Cardiac septum (tissue), 1 donor: ENCODE measurements at regions not wholly inside any gene's neighbourhood (a gene's known extent, or its start where the extent isn't known, plus 50 kb on each side); places are given as distances from the start of the nearest gene placed in this dataset.
"Not testable (repeated sequence)": the region's sequence is repeated elsewhere in the genome, so short reads cannot be mapped to it uniquely, and the experiment has no call there.

ENCODE experiments used
- DNase-seq: peaks from one replicate; pipeline ENCODE4 v3.0.0-alpha.2; 2020; ENCODE audit warnings: low spot score
- intact Hi-C: fragments of 100-400 bp; cut with DNase I; formaldehyde crosslinking; loops from one replicate; pipeline ENCODE4 v1.14.0; 2022
- donor health status: DM: no; HTN: no; CAD: no.

DNA sequence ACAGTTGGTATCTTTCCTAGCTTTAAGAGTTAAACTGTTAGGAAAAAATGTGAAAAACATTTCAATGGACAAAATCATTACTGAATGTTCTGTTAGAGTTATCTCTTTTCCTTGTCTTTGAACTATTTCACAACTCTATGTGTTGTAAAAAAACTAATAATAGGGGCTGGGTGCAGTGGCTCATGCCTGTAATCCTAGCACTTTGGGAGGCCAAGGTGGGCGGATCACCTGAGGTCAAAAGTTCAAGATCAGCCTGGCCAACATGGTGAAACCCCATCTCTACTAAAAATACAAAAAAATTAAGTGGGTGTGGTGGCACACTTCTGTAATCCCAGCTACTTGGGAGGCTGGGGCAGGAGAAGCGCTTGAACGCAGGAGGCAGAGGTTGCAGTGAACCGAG, 184.0 kb upstream of the P2RY1 start:
- intact Hi-C loops, DNase-seq: not testable (repeated sequence)

DNA sequence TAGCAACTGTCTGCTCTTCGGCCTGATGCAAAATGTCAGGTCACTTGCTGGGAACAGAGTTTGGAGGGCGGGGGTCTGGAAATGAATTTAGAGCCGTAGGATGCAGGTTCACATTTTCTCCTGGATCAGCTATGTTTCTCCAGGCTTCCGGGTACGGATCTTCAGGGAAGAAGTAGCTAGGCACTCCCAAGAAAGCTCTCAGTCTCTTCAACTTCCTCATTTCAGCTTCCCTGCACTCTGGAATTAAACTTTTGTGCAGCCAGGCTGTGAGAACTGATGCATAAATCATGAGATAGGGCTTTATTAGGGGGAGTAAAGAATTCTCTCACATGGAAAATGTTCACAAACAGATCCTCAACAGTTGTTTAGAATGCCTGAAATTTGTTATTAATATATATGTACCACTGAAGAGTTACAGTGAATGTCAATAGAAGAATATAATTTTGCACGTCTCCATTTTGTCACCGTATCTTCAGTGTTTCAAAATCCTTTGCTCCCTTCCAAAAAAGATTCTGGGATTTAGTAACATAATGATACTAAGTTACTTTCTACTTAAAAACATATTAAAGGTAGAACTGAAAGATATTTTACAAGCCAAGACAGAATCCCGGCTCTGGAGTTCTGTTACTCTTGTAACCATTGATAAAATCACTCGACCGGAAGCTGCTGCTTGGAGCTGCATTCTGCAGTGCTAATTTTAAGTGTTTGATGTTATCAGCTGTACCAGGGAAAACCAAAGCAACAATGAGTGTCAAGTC, 178.5 kb upstream of the P2RY1 start:
- DNase-seq, result no peak
- intact Hi-C loops, result no loop called here

DNA sequence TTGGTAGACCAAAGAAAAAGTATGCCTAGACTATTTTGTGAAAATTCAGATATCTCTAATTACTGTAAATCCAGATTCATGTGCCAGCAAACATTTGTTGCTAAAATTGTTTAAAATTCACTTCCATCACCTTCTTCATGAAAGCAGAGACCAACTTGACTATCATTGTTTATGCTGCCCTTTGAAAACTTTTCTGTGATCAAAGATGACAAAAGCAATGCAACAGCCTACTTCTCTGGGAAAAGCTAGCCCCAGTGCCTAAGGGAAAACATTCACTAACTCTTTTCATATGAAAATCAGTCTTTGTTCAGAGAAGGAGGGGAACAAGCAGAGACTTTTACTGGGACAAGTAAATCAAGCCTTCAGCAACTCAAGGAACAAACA, 178.0 kb upstream of the P2RY1 start:
- no peak for DNase-seq
- intact Hi-C loops, result no loop called here

DNA sequence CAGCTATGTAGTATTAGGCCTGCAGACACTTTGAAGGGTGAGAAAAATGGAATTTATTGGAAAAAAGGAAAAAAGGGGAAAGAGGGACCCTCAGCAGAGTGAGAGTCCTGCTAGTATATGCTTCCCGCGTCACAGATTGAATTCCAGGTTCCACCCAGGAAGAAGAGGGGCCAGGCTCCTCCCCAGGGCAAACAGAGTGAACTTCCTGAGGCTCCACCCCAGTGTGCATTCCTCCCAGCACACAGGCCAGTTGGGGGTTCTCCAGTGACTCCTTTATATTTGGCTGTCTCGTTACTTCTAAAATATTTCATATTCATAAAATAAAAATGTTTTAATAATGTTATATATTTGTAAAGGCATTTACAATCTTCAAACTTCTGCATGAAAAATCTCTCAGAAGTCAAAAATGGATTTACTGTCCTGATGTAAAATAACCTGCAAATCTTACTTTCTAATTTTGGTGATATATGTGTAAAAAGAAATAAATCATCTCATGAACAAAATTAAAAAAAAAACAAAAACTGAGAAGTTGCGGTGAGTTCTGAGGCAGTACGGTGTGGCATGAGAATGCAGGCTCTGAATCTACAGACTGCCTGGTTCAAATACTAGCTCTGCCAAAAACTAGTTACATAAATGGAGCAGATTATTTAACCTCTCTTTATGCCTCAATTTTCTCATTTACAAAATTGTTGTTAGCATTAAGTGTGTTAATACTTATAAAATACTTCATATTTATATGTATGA, 175.8 kb upstream of the P2RY1 start:
- intact Hi-C loops, result no loop called here
- no peak for DNase-seq

DNA sequence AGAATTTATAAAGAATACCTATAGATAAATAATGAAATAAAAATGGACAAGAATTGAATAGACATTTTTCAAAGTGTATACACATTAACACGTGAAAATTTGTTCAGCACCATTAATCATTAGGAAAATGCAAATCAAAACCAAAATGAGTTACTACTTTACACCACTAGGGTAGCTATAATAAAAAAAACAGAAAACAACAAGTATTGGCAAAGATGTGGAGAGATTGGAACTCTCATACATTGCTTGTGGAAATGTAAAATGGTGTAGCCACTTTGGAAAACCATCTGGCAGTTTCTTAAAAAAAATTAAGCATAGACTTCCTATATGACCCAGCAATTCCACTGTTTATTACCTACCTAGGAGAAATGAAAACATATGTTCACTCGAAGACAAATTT, 172.8 kb upstream of the P2RY1 start:
- DNase-seq, result no peak
- intact Hi-C loops, result no loop called here

DNA sequence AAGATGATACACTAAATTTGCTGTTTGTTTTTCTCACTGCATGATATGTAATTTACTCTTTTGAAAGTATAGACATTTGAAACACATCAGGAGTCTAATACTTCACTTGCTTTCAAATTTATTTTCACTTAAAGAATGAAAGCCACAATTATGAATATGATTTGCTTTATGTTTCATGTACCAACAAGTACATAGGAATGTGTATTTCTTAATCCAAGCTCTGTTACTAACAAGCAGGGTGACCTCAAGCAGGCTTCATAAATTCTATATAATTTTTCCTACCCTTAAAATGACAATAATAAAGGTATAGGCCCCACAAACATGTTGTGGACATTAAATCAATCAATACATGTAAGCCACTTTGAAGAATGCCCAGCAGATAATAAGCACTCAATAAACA, 170.2 kb upstream of the P2RY1 start:
- no peak for DNase-seq
- intact Hi-C loops, result no loop called here

DNA sequence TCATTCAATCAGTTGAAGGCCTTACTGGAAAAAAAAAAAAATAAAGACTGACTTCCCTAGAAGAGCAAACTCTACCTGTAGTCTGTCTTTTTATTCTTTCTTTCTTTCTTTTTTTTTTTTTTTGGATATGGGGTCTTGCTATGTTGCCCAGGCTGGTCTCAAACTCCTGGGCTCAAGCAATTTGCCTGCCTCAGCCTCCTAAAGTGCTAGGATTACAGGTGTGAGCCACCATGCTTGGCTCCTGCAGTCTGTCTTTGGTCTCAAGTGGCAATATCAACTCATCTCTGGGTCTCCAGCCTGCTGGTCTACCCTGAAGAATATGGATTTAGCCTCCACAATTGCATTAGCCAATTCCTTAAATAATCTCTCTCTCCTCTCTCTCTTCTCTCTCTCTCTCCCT, 167.7 kb upstream of the P2RY1 start:
- intact Hi-C loops, result no loop called here
- no peak for DNase-seq

DNA sequence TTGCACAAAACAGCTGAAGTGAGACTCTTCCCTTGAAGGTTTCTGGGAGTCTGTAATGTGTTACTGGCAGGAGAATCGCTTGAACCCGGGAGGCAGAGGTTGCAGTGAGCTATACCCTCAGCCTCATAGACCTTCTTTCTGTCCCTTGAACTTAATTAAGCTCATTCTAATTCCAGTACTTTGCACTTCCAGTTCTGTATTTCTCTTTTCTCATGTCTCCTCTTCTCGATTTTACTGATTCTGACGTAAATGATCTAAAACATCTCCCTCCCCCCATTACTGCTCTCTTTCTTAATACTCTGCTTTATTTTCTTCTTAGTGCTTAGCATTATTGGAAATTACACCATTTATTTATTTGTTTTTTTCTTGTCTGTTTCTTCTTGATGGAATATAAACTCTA, 165.4 kb upstream of the P2RY1 start:
- DNase-seq, result no peak
- intact Hi-C loops, result no loop called here

DNA sequence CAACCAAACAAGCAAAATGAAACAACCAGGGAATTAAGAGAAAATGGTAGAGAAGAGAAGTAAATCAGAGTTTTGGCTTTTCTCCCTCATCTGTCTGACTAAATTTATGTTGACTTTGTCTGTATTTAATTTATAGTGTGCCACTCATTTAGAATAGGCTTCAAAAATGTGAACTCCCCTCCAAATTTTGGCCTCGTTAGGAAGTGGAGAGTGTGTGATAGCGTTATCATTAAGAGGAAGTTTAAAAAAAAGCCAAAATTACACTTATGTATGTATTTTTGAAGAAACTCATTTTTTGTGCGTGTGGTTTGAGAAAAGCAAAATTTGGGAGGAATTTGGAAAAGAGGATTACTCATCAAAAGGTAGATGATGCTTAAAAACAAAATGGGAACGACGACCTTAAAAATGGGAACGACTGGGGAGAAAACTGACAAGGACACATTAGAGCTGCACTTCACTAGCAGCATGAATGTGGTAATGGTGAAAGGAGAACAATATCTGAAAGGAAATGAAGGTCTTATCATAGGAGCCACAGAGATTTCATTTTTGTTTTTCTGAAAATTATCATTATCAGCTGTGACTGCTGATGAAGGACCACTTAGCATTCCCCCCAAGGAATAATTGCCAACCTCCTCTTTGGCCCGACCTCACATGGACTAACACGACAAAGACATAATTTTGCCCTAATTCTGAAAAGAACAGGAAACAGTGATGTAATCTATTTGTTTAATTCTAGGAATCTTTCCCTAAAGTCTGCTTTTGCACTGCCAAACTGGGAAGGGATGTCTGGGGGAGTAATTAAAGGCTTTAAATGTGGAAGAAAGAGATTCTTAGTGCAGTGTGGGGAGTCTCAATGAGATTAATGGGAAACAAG, 163.2 kb upstream of the P2RY1 start:
- intact Hi-C loops, result no loop called here
- DNase-seq, result no peak

DNA sequence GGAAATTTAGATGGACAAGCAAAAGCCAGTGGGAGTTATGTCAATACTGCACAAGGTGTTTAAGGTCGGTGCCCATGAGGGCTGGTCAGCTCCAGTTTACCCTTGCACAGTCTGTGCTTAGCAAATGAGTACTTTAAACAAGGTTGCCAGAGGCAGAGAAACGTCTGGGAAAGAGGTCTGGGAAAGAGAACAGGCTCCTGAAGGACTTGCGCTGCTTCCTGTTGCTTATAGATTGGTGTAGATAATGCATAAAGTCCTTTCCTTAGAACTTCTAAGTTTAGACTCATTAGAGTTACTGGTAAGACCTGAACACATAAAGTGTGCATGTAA, 162.6 kb upstream of the P2RY1 start:
- intact Hi-C loops, result no loop called here
- DNase-seq, result no peak

DNA sequence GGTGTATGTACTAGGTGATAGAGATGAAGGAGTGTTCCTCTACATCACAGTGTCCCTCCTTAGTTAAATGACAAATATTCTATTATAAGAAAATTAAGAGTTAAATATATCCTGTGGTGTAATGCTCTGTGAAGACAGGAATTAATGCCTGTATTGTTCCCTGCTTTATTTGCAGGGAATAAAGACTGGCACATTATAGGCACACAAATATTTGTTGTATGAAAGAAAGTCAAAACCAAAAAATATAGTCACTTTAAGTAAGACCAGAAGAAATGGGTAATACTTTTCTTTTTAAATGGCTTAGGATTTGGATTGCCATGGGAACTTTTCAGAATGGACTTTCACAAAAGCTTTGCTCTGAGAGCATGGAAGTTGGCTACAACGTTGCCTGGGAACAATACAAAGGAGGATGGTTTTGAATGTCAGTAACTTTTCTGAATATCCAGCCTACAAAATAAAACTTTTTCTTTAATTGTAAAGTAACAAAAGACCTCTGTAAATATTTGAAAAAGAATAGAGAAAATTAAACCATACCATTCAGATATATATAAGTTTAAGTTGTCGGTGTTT, 158.0 kb upstream of the P2RY1 start:
- intact Hi-C loops, result no loop called here
- no peak for DNase-seq

DNA sequence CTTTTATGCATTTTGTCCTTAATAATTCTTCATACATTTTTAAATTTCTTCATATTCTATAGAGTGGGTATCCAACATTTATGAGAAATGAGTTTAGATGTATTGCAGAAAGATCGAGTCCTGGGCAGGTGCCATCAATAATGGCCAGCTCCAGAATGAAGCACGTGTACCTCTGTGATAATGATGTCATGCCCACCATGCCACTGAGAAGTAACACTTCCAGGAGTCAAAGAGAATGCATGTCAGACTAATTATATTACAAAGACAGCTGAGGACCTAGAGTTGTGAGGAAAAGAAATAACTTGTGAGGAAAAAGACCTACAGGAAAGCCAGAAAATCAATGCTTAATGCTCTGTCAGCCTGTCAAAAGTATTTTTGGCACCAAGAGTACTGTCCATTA, 157.4 kb upstream of the P2RY1 start:
- no peak for DNase-seq
- intact Hi-C loops, result no loop called here

DNA sequence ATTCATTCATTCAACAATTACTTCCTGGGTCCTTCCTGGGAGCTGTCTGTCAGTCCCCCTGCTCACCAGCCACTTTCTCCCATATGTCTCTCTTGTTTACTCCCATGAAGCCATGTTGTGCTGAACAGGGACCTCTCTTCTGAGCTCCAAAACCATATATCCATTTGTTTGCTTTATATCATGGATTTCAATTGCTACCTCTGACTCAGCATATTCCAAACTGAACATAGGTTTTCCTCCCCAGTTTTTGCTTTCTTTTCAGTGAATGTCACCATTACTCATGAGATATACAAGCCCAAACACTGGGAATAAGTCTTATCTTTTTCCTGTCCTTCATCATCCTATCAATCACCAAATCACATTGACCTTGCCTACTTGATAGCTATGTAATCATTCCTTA, 152.5 kb upstream of the P2RY1 start:
- intact Hi-C loops, result no loop called here
- DNase-seq, result no peak

DNA sequence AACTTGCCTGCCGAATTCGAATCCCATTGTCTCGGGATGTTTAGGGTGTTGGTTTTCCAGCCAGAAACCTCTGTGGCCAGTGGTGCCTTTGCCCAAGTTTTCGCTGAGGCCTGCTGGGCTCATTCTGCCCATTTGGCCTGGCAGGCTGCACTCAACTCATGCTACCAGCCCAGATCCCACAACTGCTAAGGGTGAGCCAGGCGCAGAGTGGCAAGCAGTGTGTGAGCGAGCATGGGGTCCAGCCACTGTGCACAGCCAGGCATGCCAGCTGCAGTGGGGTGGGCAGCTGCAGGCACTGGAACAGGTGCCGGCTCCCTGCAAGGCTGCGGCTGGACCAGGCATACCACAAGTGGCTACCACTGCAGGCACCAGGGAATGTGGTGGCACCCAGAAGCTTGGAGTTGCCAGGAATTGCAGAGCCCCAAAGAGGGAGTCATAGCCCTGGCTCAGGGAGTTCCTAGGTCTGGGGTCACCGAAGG, 151.4 kb upstream of the P2RY1 start:
- no peak for DNase-seq
- intact Hi-C loops, result no loop called here

DNA sequence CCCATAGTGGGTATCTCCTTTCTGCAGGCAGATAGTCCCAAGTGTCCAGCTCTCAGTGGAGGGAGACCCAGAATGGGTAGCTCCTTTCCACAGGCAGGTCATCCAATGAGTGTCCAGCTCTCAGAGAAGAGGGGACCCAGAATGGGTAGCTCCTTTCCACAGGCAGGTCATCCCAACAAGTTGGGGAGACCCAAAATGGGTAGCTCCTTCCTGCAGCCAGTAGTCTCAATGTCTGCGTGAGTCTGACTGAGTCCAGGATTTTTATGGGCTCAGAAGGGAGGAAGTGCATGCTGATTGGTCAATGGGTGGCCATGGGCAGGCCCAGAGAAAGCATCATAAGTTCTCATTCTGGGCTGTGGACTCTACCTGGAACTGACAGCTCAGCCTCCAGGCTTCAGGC, 150.7 kb upstream of the P2RY1 start:
- no peak for DNase-seq
- intact Hi-C loops, result no loop called here

DNA sequence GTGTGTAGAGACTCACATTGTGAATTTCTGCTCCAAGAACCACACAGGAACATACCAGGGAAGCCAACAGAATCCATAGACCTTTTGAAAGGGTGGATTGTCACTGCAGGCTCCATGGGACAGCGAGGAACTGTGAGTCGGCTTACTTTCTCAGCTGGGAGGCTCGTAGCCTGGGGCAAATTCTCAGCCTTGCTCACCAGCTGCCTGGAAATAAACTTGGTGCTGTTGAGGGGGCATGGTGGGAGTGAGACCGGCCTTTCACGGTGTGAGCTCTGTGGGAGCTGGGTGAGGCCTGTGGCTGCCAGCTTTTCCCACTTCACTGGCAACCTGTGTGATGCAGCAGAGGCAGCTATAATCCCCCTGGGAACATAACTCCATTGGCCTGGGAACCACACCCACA, 146.6 kb upstream of the P2RY1 start:
- intact Hi-C loops, result no loop called here

DNA sequence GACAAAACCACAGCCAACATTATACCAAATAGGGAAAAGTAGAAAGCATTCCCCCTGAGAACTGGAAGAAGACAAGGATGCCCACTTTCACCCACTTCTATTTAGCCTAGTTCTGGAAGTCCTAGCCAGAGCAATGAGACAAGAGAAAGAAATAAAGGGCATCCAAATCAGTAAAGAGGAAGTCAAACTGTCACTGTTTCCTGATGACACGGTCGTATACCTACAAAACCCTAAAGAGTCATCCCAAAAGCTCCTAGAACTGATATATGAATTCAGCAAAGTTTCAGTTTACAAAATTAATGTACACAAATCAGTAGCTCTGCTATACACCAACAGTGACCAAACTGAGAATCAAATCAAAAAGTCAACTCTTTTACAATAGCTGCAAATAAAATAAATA, 142.6 kb upstream of the P2RY1 start:
- DNase-seq, intact Hi-C loops: not testable (repeated sequence)

More for the DNA sequence above, 146.6 kb upstream of the P2RY1 start:
- no peak for DNase-seq

DNA sequence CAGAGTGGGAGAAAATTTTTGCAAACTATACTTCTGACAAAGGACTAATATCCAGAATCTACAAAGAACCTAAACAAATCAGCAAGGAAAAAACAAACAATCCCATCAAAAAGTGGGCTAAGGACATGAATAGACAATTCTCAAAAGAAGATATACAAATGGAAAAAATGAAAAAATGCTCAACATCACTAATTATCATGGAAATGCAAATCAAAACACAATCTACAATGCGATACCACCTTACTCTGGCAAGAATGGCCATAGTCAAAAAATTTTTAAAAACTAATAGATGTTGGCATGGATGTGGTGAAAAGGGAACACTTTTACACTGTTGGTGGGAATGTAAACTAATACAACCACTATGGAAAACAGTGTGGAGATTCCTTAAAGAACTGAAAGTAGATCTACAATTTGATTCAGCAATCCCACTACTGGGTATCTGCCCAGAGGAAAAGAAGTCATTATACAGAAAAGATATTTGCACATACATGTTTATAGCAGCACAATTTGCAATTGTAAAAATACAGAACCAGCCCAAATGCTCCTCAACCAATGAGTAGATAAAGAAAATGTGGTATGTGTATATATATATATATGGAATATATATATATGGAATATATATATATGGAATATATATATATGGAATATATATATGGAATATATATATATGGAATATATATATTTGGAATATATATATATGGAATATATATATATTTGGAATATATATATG, 141.2 kb upstream of the P2RY1 start:
- intact Hi-C loops, result not testable (repeated sequence)

DNA sequence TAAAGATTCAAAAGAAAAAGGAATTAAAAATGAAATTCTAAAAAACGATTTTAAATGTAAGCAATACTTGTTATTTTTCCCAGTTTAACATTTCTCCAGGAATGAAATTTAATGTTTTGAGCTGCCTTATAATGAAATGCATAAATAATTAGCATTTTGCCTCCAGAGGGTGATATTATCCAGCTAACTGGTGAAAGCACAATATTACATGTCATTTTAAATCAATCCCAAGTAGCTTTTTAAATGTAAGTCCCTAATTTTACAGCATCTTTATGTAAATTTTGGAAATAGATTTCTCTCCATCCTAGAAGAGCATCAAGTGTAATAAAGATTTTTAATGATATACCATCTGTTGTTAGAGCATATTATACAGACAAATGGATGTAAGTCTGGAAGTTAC, 139.1 kb upstream of the P2RY1 start:
- intact Hi-C loops, result no loop called here
- no peak for DNase-seq

More for the DNA sequence above, 141.2 kb upstream of the P2RY1 start:
- not testable (repeated sequence) for DNase-seq
